H1 (cell line): ENCODE measurements at regions not wholly inside any gene's neighbourhood (a gene's known extent, or its start where the extent isn't known, plus 50 kb on each side); places are given as distances from the start of the nearest gene placed in this dataset.

Experiments
- CTCF ChIA-PET: fragments of 300-600 bp; sonication (Branson Sonifier 250); formaldehyde crosslinking; loops from one replicate; lab custom pipeline; 2021; ENCODE audit not compliant: partially characterized antibody; lab: Charles Lee
- POLR2A ChIA-PET: fragments of 300-600 bp; sonication (Branson Sonifier 250); formaldehyde crosslinking; loops from one replicate; lab custom pipeline; 2021; ENCODE audit warnings: inconsistent platforms; ENCODE audit not compliant: partially characterized antibody; lab: Charles Lee
- DNase-seq, 2 experiments: peaks; one replicate each; pipeline versions ENCODE4 v3.0.0 to v3.0.0-alpha.2; 2010 to 2022; ENCODE audit warnings: low spot score in 2 of 2, low read depth in 1 of 2, mixed read lengths in 1 of 2
- FAIRE-seq: peaks from 2 replicates; lab custom pipeline; 2011; peaks lifted over from hg19 to GRCh38; lab: Jason Lieb, UNC
- H2AFZ ChIP-seq: 2 replicates; pipeline ENCODE4 v1.8.1; 2012; ENCODE audit warnings: low read length, inconsistent platforms
- H2AK5ac ChIP-seq: 2 replicates; pipeline ENCODE4 v1.6.1; 2013; ENCODE audit warnings: low read depth, low read length
- H2BK120ac ChIP-seq: replicated peaks from 2 replicates; pipeline ENCODE3; 2013; ENCODE audit warnings: low read depth, low read length, inconsistent platforms
- H2BK12ac ChIP-seq: 2 replicates; pipeline ENCODE4 v1.6.1; 2013; ENCODE audit warnings: low read depth, low read length
- H2BK15ac ChIP-seq: 2 replicates; pipeline ENCODE4 v1.6.1; 2013; ENCODE audit warnings: low read length
- H2BK20ac ChIP-seq: 2 replicates; pipeline ENCODE4 v1.6.1; 2013; ENCODE audit warnings: low read length
- H2BK5ac ChIP-seq: 2 replicates; pipeline ENCODE4 v1.6.1; 2013; ENCODE audit warnings: low read depth, low read length
- H3K14ac ChIP-seq: 2 replicates; pipeline ENCODE4 v1.6.1; 2013; ENCODE audit warnings: inconsistent platforms; ENCODE audit not compliant: insufficient read length
- H3K18ac ChIP-seq: 2 replicates; pipeline ENCODE4 v1.6.1; 2013; ENCODE audit warnings: low read length; ENCODE audit errors: extremely low read depth
- H3K23ac ChIP-seq: 2 replicates; pipeline ENCODE4 v1.6.1; 2013; ENCODE audit warnings: inconsistent platforms; ENCODE audit not compliant: insufficient read length
- H3K23me2 ChIP-seq: 2 replicates; pipeline ENCODE4 v1.6.1; 2013; ENCODE audit warnings: low read depth, low read length
- H3K27ac ChIP-seq: 2 replicates; pipeline ENCODE4 v1.6.1; 2011; ENCODE audit warnings: low read depth, low read length, inconsistent platforms
- H3K27me3 ChIP-seq, 4 experiments: replicated peaks in 1 of 4; 1 replicate in 1 of 4; 2 replicates in 3 of 4; pipeline versions ENCODE4 v1.6.1 to v1.8.1; 2011 to 2013; ENCODE audit warnings: low read length in 3 of 4, mild to moderate bottlenecking in 3 of 4, inconsistent platforms in 2 of 4, mixed read lengths in 2 of 4, moderate library complexity in 1 of 4; ENCODE audit not compliant: control insufficient read depth in 3 of 4, insufficient read depth in 3 of 4; ENCODE audit errors: extremely low read depth in 1 of 4
- H3K36me3 ChIP-seq, 4 experiments: 2 replicates each; pipeline versions ENCODE4 v1.6.1 to v1.8.1; 2011 to 2013; ENCODE audit warnings: mild to moderate bottlenecking in 4 of 4, low read length in 3 of 4, moderate library complexity in 2 of 4, control low read depth in 1 of 4, inconsistent platforms in 1 of 4; ENCODE audit not compliant: insufficient read depth in 4 of 4, control insufficient read depth in 2 of 4
- H3K4ac ChIP-seq: replicated peaks from 2 replicates; pipeline ENCODE3; 2013; ENCODE audit warnings: low read length, low read depth, mixed read lengths, inconsistent platforms; ENCODE audit not compliant: insufficient read length
- H3K4me1 ChIP-seq, 4 experiments: replicated peaks in 1 of 4; 1 replicate in 1 of 4; 2 replicates in 3 of 4; pipeline versions ENCODE4 v1.6.1 to v1.8.1; 2011 to 2013; ENCODE audit warnings: low read length in 3 of 4, inconsistent platforms in 2 of 4, mixed read lengths in 1 of 4; ENCODE audit not compliant: insufficient read depth in 4 of 4, control insufficient read depth in 3 of 4
- H3K4me2 ChIP-seq, 2 experiments: 2 replicates each; pipeline versions ENCODE4 v1.6.1 to v1.8.1; 2011 to 2013; ENCODE audit warnings: low read depth in 2 of 2, low read length in 2 of 2, control low read depth in 1 of 2, inconsistent platforms in 1 of 2, mild to moderate bottlenecking in 1 of 2; ENCODE audit not compliant: insufficient read depth in 1 of 2
- H3K4me3 ChIP-seq, 4 experiments: fragments of 200-600, 300-600 bp in 1 of 4; sonication (generic), shearing (Covaris generic), sonication (Bioruptor Twin) in 1 of 4; 2 replicates each; pipeline versions ENCODE4 v1.5.1 to v1.8.1; 2011 to 2016; ENCODE audit warnings: low read length in 4 of 4, low read depth in 3 of 4, control low read depth in 2 of 4, inconsistent platforms in 2 of 4, mild to moderate bottlenecking in 2 of 4, mixed read lengths in 1 of 4, moderate library complexity in 1 of 4; ENCODE audit not compliant: insufficient read depth in 2 of 4; ENCODE audit errors: extremely low read depth in 1 of 4
- H3K56ac ChIP-seq: replicated peaks from 2 replicates; pipeline ENCODE3; 2013; ENCODE audit warnings: low read depth, mild to moderate bottlenecking, mixed read lengths, low read length, inconsistent platforms; ENCODE audit not compliant: insufficient read length
- H3K79me1 ChIP-seq: 2 replicates; pipeline ENCODE4 v1.6.1; 2013; ENCODE audit warnings: low read depth, low read length, control low read depth
- H3K79me2 ChIP-seq, 2 experiments: 2 replicates each; pipeline versions ENCODE4 v1.6.1 to v1.8.1; 2012 to 2013; ENCODE audit warnings: low read length in 2 of 2, mild to moderate bottlenecking in 2 of 2, inconsistent platforms in 1 of 2; ENCODE audit not compliant: insufficient read depth in 2 of 2, control insufficient read depth in 1 of 2
- H3K9ac ChIP-seq, 4 experiments: replicated peaks in 1 of 4; 1 replicate in 1 of 4; 2 replicates in 3 of 4; pipeline versions ENCODE4 v1.6.1 to v1.8.1; 2011 to 2013; ENCODE audit warnings: low read depth in 3 of 4, low read length in 3 of 4, control low read depth in 2 of 4, mild to moderate bottlenecking in 2 of 4, moderate library complexity in 2 of 4, inconsistent platforms in 1 of 4; ENCODE audit errors: extremely low read depth in 1 of 4
- H3K9me3 ChIP-seq, 2 experiments: 2 replicates each; pipeline versions ENCODE4 v1.6.1 to v1.8.1; 2012 to 2013; ENCODE audit warnings: mild to moderate bottlenecking in 2 of 2, moderate library complexity in 2 of 2, control low read depth in 1 of 2, inconsistent platforms in 1 of 2, low read depth in 1 of 2, low read length in 1 of 2, mixed read lengths in 1 of 2; ENCODE audit not compliant: insufficient read depth in 2 of 2
- H4K20me1 ChIP-seq, 2 experiments: replicated peaks in 1 of 2; 2 replicates each; pipeline versions ENCODE3 to v1.8.1; 2011 to 2013; ENCODE audit warnings: inconsistent platforms in 2 of 2, low read length in 2 of 2, mild to moderate bottlenecking in 1 of 2; ENCODE audit not compliant: insufficient read depth in 2 of 2, control insufficient read depth in 1 of 2
- H4K5ac ChIP-seq: 2 replicates; pipeline ENCODE4 v1.6.1; 2013; ENCODE audit warnings: low read length, low read depth, mixed read lengths, inconsistent platforms; ENCODE audit not compliant: insufficient read length
- H4K8ac ChIP-seq: 2 replicates; pipeline ENCODE4 v1.8.0; 2013; ENCODE audit warnings: mild to moderate bottlenecking, moderate library complexity, low read length, inconsistent platforms; ENCODE audit not compliant: insufficient read depth; ENCODE audit errors: extremely low read depth
- H4K91ac ChIP-seq: replicated peaks from 2 replicates; pipeline ENCODE3; 2013; ENCODE audit warnings: low read length, mixed read lengths, inconsistent platforms; ENCODE audit not compliant: insufficient read length
- BACH1 ChIP-seq: IDR thresholded peaks from 2 replicates; pipeline ENCODE4 v1.6.1; 2012; ENCODE audit warnings: low read length, improper control_type of control experiment
- CBX5 ChIP-seq: fragments of 300-800, 300-1000 bp; sonication (generic); IDR thresholded peaks from 2 replicates; pipeline ENCODE4 v1.7.1; 2016; ENCODE audit warnings: antibody characterized with exemption, low read length, low read depth
- EP300 ChIP-seq, 2 experiments: IDR thresholded peaks; 1 replicate in 1 of 2; 2 replicates in 1 of 2; pipeline ENCODE4 v1.6.1; 2011 to 2012; ENCODE audit warnings: low read depth in 2 of 2, low read length in 2 of 2, mild to moderate bottlenecking in 2 of 2, borderline replicate concordance in 1 of 2, inconsistent platforms in 1 of 2, moderate library complexity in 1 of 2
- EZH2 ChIP-seq: fragments of 200-600 bp; sonication (generic); IDR thresholded peaks from 2 replicates; pipeline ENCODE4 v1.7.1; 2012; ENCODE audit warnings: low read depth, mild to moderate bottlenecking, moderate library complexity, low read length, inconsistent platforms; ENCODE audit not compliant: severe bottlenecking
- GABPA ChIP-seq: IDR thresholded peaks from 2 replicates; pipeline ENCODE4 v1.6.1; 2011; ENCODE audit warnings: mild to moderate bottlenecking, low read length, moderate library complexity, borderline replicate concordance; ENCODE audit not compliant: insufficient read depth
- KDM1A ChIP-seq: fragments of 200-600, 300-600 bp; sonication (generic); IDR thresholded peaks from 2 replicates; pipeline ENCODE4 v1.7.1; 2016; ENCODE audit warnings: mild to moderate bottlenecking, low read length, borderline replicate concordance
- KDM5A ChIP-seq: fragments of 200-600 bp; IDR thresholded peaks from 2 replicates; pipeline ENCODE4 v1.7.1; 2012; ENCODE audit warnings: mild to moderate bottlenecking, low read length, inconsistent platforms, mixed read lengths
- NRF1 ChIP-seq: IDR thresholded peaks from 2 replicates; pipeline ENCODE4 v1.6.1; 2011; ENCODE audit warnings: mild to moderate bottlenecking, low read depth, low read length, improper control_type of control experiment
- SAP30 ChIP-seq: fragments of 300-600 bp; sonication (generic); IDR thresholded peaks from 2 replicates; pipeline ENCODE4 v1.7.1; 2012; ENCODE audit warnings: low read length, moderate library complexity, mild to moderate bottlenecking, inconsistent platforms; ENCODE audit not compliant: insufficient read depth, insufficient replicate concordance
- SIX5 ChIP-seq: IDR thresholded peaks from 2 replicates; pipeline ENCODE4 v1.6.1; 2011; ENCODE audit warnings: mild to moderate bottlenecking, low read depth, low read length
- SUZ12 ChIP-seq: fragments of 200-600 bp; sonication (generic); IDR thresholded peaks from 2 replicates; pipeline ENCODE4 v1.6.1; 2012; ENCODE audit warnings: mild to moderate bottlenecking, inconsistent platforms, low read length, moderate library complexity, mixed read lengths
- TAF7 ChIP-seq: optimal IDR thresholded peaks from 2 replicates; pipeline ENCODE3; 2011; ENCODE audit warnings: low read depth, mild to moderate bottlenecking, inconsistent platforms, low read length, moderate library complexity, borderline replicate concordance
- TCF12 ChIP-seq: IDR thresholded peaks from 2 replicates; pipeline ENCODE4 v1.6.1; 2011; ENCODE audit warnings: low read depth, mild to moderate bottlenecking, low read length
- TF ChIP-seq, protein P1 (sequence below): IDR thresholded peaks from 2 replicates; pipeline ENCODE4 v1.6.1; 2012; ENCODE audit warnings: low read length, inconsistent platforms

DNA sequence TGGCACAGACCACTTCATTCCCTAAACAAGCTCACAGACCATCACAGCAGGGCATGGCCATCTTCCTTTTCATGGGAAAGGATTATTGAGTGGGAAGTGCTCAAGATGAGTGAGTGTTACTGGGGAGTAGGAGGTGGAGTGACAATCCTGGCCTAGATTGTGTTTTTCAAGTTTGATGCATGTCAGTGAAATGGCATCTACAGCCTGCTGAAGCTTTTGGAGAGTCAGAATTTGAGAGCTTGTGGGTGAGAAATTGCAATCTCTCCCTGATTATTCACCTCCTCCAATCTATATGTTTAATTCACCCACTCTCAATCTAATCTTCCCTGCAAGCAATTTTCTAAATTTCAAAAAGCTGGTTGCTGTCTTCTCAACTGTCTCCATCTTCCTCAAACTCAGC lies 156.1 kb upstream of the G2E3 start:
- H4K91ac ChIP-seq = no peak overlapping the region
- H4K5ac ChIP-seq = no peak overlapping the region
- POLR2A ChIA-PET = no interaction called here
- peak overlapping the region; percentile 18; the same call in 1 of the 2 replicates for H2AFZ ChIP-seq
- FAIRE-seq (no peak), DNase-seq (no peak)
- H3K27me3 ChIP-seq = no peaks in the 10 kb centered on the region
- H3K4me1 ChIP-seq = no peaks in the 10 kb centered on the region
- no peaks in the 10 kb centered on the region for H3K36me3 ChIP-seq
- H3K56ac ChIP-seq = no peak overlapping the region
- H3K23me2 ChIP-seq = no peaks in the 10 kb centered on the region
- no peak overlapping the region for H2BK20ac ChIP-seq
- H3K4me2 ChIP-seq = no peak overlapping the region
- H2AK5ac ChIP-seq = no peak overlapping the region
- no peak overlapping the region for H2BK12ac ChIP-seq
- no peak overlapping the region for H3K27ac ChIP-seq
- H4K8ac ChIP-seq = no peak overlapping the region
- no peak overlapping the region for H2BK120ac ChIP-seq
- no peak overlapping the region for H2BK15ac ChIP-seq
- CTCF ChIA-PET = interaction anchor here (4.6 kb wide), 1 partner anchor 27 kb away, joined by 19 read pairs; no protein-coding TSS in a partner anchor
- H3K23ac ChIP-seq = no peak overlapping the region
- no peaks in the 10 kb centered on the region for H4K20me1 ChIP-seq
- no peak overlapping the region for H3K14ac ChIP-seq
- no peaks in the 10 kb centered on the region for H3K9me3 ChIP-seq
- H3K79me1 ChIP-seq = no peaks in the 10 kb centered on the region
- H3K18ac ChIP-seq = no peak overlapping the region
- H3K4ac ChIP-seq = no peak overlapping the region
- H3K79me2 ChIP-seq = no peaks in the 10 kb centered on the region
- H2BK5ac ChIP-seq = no peak overlapping the region
- no peak overlapping the region for H3K9ac ChIP-seq
- H3K4me3 ChIP-seq = no peak overlapping the region
- TF ChIP-seq SUZ12 (no peak), NRF1 (no peak), KDM1A (no peak), BACH1 (no peak), GABPA (no peak), CBX5 (no peak), EP300 (IDR thresholded peaks at IDR 0.05; ENCODE audit: borderline replicate concordance in 1 of 2, low read depth in 2 of 2, low read length in 2 of 2) (no peak), TCF12 (no peak), EZH2 (no peak), TAF7 (no peak), SIX5 (no peak), SAP30 (no peak), KDM5A (no peak)
- TF ChIP-seq, protein P1, sequence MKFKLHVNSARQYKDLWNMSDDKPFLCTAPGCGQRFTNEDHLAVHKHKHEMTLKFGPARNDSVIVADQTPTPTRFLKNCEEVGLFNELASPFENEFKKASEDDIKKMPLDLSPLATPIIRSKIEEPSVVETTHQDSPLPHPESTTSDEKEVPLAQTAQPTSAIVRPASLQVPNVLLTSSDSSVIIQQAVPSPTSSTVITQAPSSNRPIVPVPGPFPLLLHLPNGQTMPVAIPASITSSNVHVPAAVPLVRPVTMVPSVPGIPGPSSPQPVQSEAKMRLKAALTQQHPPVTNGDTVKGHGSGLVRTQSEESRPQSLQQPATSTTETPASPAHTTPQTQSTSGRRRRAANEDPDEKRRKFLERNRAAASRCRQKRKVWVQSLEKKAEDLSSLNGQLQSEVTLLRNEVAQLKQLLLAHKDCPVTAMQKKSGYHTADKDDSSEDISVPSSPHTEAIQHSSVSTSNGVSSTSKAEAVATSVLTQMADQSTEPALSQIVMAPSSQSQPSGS = no peak
